AG09309 (cell line): ENCODE measurements at regions not wholly inside any gene's neighbourhood (a gene's known extent, or its start where the extent isn't known, plus 50 kb on each side); places are given as distances from the start of the nearest gene placed in this dataset.

Source experiments
- DNase-seq: peaks from one replicate; pipeline ENCODE4 v3.0.0-alpha.2; 2010; ENCODE audit warnings: low read depth
- H3K4me3 ChIP-seq: 2 replicates; pipeline ENCODE4 v1.5.1; 2011; ENCODE audit warnings: mild to moderate bottlenecking, low read depth, low read length, moderate library complexity; ENCODE audit not compliant: control insufficient read depth
- CTCF ChIP-seq: IDR thresholded peaks from 2 replicates; pipeline ENCODE4 v1.5.1; 2011; ENCODE audit warnings: mild to moderate bottlenecking, low read depth, low read length, inconsistent platforms; ENCODE audit not compliant: insufficient read depth, control insufficient read depth; ENCODE audit errors: missing control alignments

GRCh38 chr10:9910446-9910845 lies 1107.2 kb upstream of the CELF2 start:
- no peak for DNase-seq
- TF ChIP-seq CTCF, result no peak
- no peak overlapping the region for H3K4me3 ChIP-seq

- no peak for DNase-seq
- no peak overlapping the region for H3K4me3 ChIP-seq
- no peak for TF ChIP-seq CTCF
Measured at GRCh38 chr10:9911488-9911887, 1106.2 kb upstream of the CELF2 start.

GRCh38 chr10:9913876-9914514 lies 1103.7 kb upstream of the CELF2 start:
- no peak for DNase-seq
- TF ChIP-seq CTCF, result no peak
- H3K4me3 ChIP-seq, result no peak overlapping the region

GRCh38 chr10:9921544-9921943 lies 1096.1 kb upstream of the CELF2 start:
- no peak for DNase-seq
- TF ChIP-seq CTCF, result no peak
- no peak overlapping the region for H3K4me3 ChIP-seq

GRCh38 chr10:9922126-9922870 lies 1095.4 kb upstream of the CELF2 start:
- TF ChIP-seq CTCF, result no peak
- no peak overlapping the region for H3K4me3 ChIP-seq
- no peak for DNase-seq

GRCh38 chr10:9926003-9926402 lies 1091.7 kb upstream of the CELF2 start:
- TF ChIP-seq CTCF, result no peak
- H3K4me3 ChIP-seq, result no peak overlapping the region
- no peak for DNase-seq
